Liver (tissue), 8 donors: ENCODE measurements at regions not wholly inside any gene's neighbourhood (a gene's known extent, or its start where the extent isn't known, plus 50 kb on each side); places are given as distances from the start of the nearest gene placed in this dataset.

Experiments
- DNase-seq: peaks from one replicate; pipeline ENCODE4 v3.0.0-alpha.2; 2017; ENCODE audit warnings: low spot score
- H3K27ac ChIP-seq, 2 donors: one replicate each; pipeline ENCODE4 v1.7.0; 2013; ENCODE audit warnings: inconsistent platforms in 2 of 2, low read length in 2 of 2, control low read depth in 1 of 2, low read depth in 1 of 2, mild to moderate bottlenecking in 1 of 2
- H3K27me3 ChIP-seq, 4 donors: one replicate each; pipeline versions ENCODE4 v1.6.1 to v1.7.0; 2013; ENCODE audit warnings: low read length in 3 of 4, inconsistent platforms in 1 of 4, mild to moderate bottlenecking in 1 of 4, moderate library complexity in 1 of 4; ENCODE audit not compliant: control insufficient read depth in 4 of 4, insufficient read depth in 4 of 4
- H3K36me3 ChIP-seq, 4 donors: one replicate each; pipeline versions ENCODE4 v1.6.1 to v1.7.0; 2013; ENCODE audit warnings: low read length in 3 of 4, mild to moderate bottlenecking in 3 of 4, low read depth in 1 of 4, moderate library complexity in 1 of 4; ENCODE audit not compliant: control insufficient read depth in 4 of 4, insufficient read depth in 3 of 4
- H3K4me1 ChIP-seq, 4 donors: one replicate each; pipeline versions ENCODE4 v1.6.1 to v1.7.0; 2013; ENCODE audit warnings: low read length in 3 of 4, mild to moderate bottlenecking in 3 of 4, moderate library complexity in 1 of 4; ENCODE audit not compliant: control insufficient read depth in 4 of 4, insufficient read depth in 4 of 4
- H3K4me3 ChIP-seq, 3 donors: one replicate each; pipeline versions ENCODE4 v1.6.1 to v1.7.0; 2013; ENCODE audit warnings: low read length in 3 of 3, control low read depth in 1 of 3, low read depth in 1 of 3, mild to moderate bottlenecking in 1 of 3
- H3K9ac ChIP-seq, 2 donors: one replicate each; pipeline ENCODE4 v1.7.0; 2013; ENCODE audit warnings: low read length in 2 of 2, mild to moderate bottlenecking in 2 of 2, moderate library complexity in 2 of 2, control low read depth in 1 of 2, low read depth in 1 of 2
- H3K9me3 ChIP-seq, 4 donors: one replicate each; pipeline versions ENCODE4 v1.6.1 to v1.7.0; 2013; ENCODE audit warnings: low read length in 3 of 4; ENCODE audit not compliant: control insufficient read depth in 4 of 4
- EGR1 ChIP-seq, 2 donors: IDR thresholded peaks; 2 replicates each; pipeline ENCODE4 v1.6.1; 2016 to 2018; ENCODE audit warnings: antibody characterized with exemption in 2 of 2, low read depth in 2 of 2
- FOXA1 ChIP-seq: IDR thresholded peaks from 2 replicates; pipeline ENCODE4 v1.6.1; 2016; ENCODE audit warnings: antibody characterized with exemption
- FOXA2 ChIP-seq: IDR thresholded peaks from 2 replicates; pipeline ENCODE4 v1.6.1; 2016; ENCODE audit warnings: antibody characterized with exemption
- GABPA ChIP-seq, 2 donors: IDR thresholded peaks in 1 of 2; conservative IDR thresholded peaks in 1 of 2; 2 replicates each; pipeline ENCODE4 v1.6.1; 2016; ENCODE audit warnings: antibody characterized with exemption in 2 of 2, mild to moderate bottlenecking in 1 of 2, moderate library complexity in 1 of 2
- HNF4A ChIP-seq, 2 donors: conservative IDR thresholded peaks; 2 replicates each; pipeline ENCODE4 v1.6.1; 2016; ENCODE audit warnings: antibody characterized with exemption in 2 of 2, mild to moderate bottlenecking in 2 of 2
- HNF4G ChIP-seq: IDR thresholded peaks from 2 replicates; pipeline ENCODE4 v1.6.1; 2016; ENCODE audit warnings: antibody characterized with exemption
- JUND ChIP-seq, 2 donors: IDR thresholded peaks; 2 replicates each; pipeline ENCODE4 v1.6.1; 2016; ENCODE audit warnings: antibody characterized with exemption in 2 of 2
- NR2F2 ChIP-seq: IDR thresholded peaks from 2 replicates; pipeline ENCODE4 v1.6.1; 2016; ENCODE audit warnings: antibody characterized with exemption
- RAD21 ChIP-seq, 2 donors: IDR thresholded peaks; 2 replicates each; pipeline ENCODE4 v1.6.1; 2016; ENCODE audit warnings: antibody characterized with exemption in 2 of 2, mild to moderate bottlenecking in 2 of 2
- RXRA ChIP-seq, 2 donors: IDR thresholded peaks; 2 replicates each; pipeline ENCODE4 v1.6.1; 2017 to 2018; ENCODE audit warnings: antibody characterized with exemption in 2 of 2, mild to moderate bottlenecking in 1 of 2
- SP1 ChIP-seq: IDR thresholded peaks from 2 replicates; pipeline ENCODE4 v1.6.1; 2018; ENCODE audit warnings: antibody characterized with exemption, mild to moderate bottlenecking
- TAF1 ChIP-seq: conservative IDR thresholded peaks from 2 replicates; pipeline ENCODE4 v1.6.1; 2016; ENCODE audit warnings: antibody characterized with exemption, mild to moderate bottlenecking
- YY1 ChIP-seq: IDR thresholded peaks from 2 replicates; pipeline ENCODE4 v1.6.1; 2016; ENCODE audit warnings: antibody characterized with exemption, mild to moderate bottlenecking
- WGBS: extraction: QIAGEN DNeasy Blood & Tissue Kit; methylation state at CpG from one replicate; pipeline ENCODE4 v1.1.7; 2013; 5-methylcytosine and 5-hydroxymethylcytosine counted together
- TF ChIP-seq, protein P1 (sequence below): IDR thresholded peaks from 2 replicates; pipeline ENCODE4 v1.6.1; 2016; ENCODE audit warnings: antibody characterized with exemption
- TF ChIP-seq, protein P2 (sequence below): IDR thresholded peaks from 2 replicates; pipeline ENCODE4 v1.6.1; 2016; ENCODE audit warnings: antibody characterized with exemption
- TF ChIP-seq, protein P3 (sequence below): fragments of 150-350 bp; IDR thresholded peaks from 2 replicates; pipeline ENCODE4 v1.5.1; 2017; ENCODE audit warnings: improper control_type of control experiment, low read depth, low read length; ENCODE audit not compliant: missing input control
- TF ChIP-seq, protein P4 (sequence below): IDR thresholded peaks from 2 replicates; pipeline ENCODE4 v1.6.1; 2016; ENCODE audit warnings: antibody characterized with exemption, mild to moderate bottlenecking
- TF ChIP-seq, protein P5 (sequence below): IDR thresholded peaks from 2 replicates; pipeline ENCODE4 v1.6.1; 2016; ENCODE audit warnings: antibody characterized with exemption
- donor health status: healthy.
- donor health status: healthy.
- donor health status: healthy.
- donor health status: healthy.
- donor health status: healthy.

DNA sequence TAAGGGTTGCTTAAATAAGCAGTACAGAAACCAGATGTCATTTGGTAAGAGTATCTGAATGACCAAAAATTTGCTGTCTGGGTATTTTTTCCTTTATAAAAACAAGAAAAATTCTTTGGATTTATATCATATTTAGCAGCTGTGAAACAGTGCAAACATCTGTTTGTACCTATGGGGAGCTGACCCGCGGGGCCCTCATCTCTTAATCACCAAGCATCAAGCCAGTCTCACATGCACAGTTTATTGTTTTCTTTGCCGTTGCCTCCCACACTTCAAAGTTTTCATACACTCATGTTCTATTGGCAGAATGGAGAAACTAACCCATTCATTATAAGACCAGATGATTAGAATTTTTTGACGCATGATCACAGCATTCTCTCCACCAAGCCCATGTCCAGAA lies 142.2 kb downstream of the BMP4 start:
- no peak overlapping the region for H3K4me3 ChIP-seq
- H3K27me3 ChIP-seq = no peaks in the 10 kb centered on the region
- TF ChIP-seq, protein P1, sequence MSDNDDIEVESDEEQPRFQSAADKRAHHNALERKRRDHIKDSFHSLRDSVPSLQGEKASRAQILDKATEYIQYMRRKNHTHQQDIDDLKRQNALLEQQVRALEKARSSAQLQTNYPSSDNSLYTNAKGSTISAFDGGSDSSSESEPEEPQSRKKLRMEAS = no peak
- no peak for TF ChIP-seq FOXA1
- TF ChIP-seq TAF1 = no peak
- TF ChIP-seq, protein P2, sequence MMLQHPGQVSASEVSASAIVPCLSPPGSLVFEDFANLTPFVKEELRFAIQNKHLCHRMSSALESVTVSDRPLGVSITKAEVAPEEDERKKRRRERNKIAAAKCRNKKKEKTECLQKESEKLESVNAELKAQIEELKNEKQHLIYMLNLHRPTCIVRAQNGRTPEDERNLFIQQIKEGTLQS = no peak
- TF ChIP-seq, protein P3, sequence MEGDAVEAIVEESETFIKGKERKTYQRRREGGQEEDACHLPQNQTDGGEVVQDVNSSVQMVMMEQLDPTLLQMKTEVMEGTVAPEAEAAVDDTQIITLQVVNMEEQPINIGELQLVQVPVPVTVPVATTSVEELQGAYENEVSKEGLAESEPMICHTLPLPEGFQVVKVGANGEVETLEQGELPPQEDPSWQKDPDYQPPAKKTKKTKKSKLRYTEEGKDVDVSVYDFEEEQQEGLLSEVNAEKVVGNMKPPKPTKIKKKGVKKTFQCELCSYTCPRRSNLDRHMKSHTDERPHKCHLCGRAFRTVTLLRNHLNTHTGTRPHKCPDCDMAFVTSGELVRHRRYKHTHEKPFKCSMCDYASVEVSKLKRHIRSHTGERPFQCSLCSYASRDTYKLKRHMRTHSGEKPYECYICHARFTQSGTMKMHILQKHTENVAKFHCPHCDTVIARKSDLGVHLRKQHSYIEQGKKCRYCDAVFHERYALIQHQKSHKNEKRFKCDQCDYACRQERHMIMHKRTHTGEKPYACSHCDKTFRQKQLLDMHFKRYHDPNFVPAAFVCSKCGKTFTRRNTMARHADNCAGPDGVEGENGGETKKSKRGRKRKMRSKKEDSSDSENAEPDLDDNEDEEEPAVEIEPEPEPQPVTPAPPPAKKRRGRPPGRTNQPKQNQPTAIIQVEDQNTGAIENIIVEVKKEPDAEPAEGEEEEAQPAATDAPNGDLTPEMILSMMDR = no peak
- TF ChIP-seq JUND (IDR thresholded peaks at IDR 0.05) = no peak
- no peaks in the 10 kb centered on the region for H3K36me3 ChIP-seq
- 88% methylated on average over 4 of the region's 4 CpGs for whole genome bisulfite sequencing
- H3K4me1 ChIP-seq = no peaks in the 10 kb centered on the region
- no peak overlapping the region for H3K9ac ChIP-seq
- no peaks in the 10 kb centered on the region for H3K9me3 ChIP-seq
- no peak overlapping the region for H3K27ac ChIP-seq
- DNase-seq = no peak

DNA sequence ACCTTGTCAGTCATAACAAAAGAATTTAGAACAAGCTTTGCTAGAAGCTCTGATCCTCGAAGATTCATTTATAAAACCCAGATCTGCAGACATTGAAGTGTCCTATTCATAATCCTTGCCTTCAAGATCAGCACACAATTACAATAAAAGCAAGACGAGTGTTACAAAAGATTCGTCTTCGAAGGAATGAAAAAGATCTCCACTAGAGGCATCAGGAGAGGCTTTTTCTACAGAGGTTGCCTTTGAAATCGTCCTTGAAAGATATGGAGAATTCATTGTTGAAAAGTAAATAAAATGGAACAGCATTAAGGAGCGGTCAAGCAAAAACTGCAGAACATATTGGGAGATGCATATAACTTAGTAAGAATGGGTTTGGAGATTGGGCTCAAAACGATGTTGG lies 146.4 kb downstream of the BMP4 start:
- WGBS = 89% methylated on average over 7 of the region's 7 CpGs
- Histone ChIP-seq H3K27me3 (no peaks in the 10 kb centered on the region), H3K27ac (no peak overlapping the region), H3K36me3 (no peaks in the 10 kb centered on the region), H3K9ac (no peak overlapping the region), H3K9me3 (no peaks in the 10 kb centered on the region), H3K4me3 (no peak overlapping the region), H3K4me1 (no peaks in the 10 kb centered on the region)
- TF ChIP-seq TAF1 (no peak), GABPA (IDR thresholded peaks at IDR 0.05 in 1 of 2, conservative IDR thresholded peaks at IDR 0.05 in 1 of 2) (no peak), JUND (IDR thresholded peaks at IDR 0.05) (no peak), SP1 (no peak), RAD21 (IDR thresholded peaks at IDR 0.05) (no peak), HNF4A (conservative IDR thresholded peaks at IDR 0.05) (no peak), HNF4G (no peak), FOXA1 (no peak), FOXA2 (no peak), EGR1 (IDR thresholded peaks at IDR 0.05; ENCODE audit: low read depth in 2 of 2) (no peak), RXRA (IDR thresholded peaks at IDR 0.05) (no peak), YY1 (no peak), NR2F2 (no peak)
- TF ChIP-seq, protein P2 = no peak
- TF ChIP-seq, protein P1 = no peak
- TF ChIP-seq, protein P4, sequence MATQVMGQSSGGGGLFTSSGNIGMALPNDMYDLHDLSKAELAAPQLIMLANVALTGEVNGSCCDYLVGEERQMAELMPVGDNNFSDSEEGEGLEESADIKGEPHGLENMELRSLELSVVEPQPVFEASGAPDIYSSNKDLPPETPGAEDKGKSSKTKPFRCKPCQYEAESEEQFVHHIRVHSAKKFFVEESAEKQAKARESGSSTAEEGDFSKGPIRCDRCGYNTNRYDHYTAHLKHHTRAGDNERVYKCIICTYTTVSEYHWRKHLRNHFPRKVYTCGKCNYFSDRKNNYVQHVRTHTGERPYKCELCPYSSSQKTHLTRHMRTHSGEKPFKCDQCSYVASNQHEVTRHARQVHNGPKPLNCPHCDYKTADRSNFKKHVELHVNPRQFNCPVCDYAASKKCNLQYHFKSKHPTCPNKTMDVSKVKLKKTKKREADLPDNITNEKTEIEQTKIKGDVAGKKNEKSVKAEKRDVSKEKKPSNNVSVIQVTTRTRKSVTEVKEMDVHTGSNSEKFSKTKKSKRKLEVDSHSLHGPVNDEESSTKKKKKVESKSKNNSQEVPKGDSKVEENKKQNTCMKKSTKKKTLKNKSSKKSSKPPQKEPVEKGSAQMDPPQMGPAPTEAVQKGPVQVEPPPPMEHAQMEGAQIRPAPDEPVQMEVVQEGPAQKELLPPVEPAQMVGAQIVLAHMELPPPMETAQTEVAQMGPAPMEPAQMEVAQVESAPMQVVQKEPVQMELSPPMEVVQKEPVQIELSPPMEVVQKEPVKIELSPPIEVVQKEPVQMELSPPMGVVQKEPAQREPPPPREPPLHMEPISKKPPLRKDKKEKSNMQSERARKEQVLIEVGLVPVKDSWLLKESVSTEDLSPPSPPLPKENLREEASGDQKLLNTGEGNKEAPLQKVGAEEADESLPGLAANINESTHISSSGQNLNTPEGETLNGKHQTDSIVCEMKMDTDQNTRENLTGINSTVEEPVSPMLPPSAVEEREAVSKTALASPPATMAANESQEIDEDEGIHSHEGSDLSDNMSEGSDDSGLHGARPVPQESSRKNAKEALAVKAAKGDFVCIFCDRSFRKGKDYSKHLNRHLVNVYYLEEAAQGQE = no peak
- TF ChIP-seq, protein P3 = no peak
- TF ChIP-seq, protein P5, sequence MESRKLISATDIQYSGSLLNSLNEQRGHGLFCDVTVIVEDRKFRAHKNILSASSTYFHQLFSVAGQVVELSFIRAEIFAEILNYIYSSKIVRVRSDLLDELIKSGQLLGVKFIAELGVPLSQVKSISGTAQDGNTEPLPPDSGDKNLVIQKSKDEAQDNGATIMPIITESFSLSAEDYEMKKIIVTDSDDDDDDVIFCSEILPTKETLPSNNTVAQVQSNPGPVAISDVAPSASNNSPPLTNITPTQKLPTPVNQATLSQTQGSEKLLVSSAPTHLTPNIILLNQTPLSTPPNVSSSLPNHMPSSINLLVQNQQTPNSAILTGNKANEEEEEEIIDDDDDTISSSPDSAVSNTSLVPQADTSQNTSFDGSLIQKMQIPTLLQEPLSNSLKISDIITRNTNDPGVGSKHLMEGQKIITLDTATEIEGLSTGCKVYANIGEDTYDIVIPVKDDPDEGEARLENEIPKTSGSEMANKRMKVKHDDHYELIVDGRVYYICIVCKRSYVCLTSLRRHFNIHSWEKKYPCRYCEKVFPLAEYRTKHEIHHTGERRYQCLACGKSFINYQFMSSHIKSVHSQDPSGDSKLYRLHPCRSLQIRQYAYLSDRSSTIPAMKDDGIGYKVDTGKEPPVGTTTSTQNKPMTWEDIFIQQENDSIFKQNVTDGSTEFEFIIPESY = no peak
- DNase-seq = no peak
